Neuronal stem cell (in vitro differentiated cells): ENCODE measurements at regions not wholly inside any gene's neighbourhood (a gene's known extent, or its start where the extent isn't known, plus 50 kb on each side); places are given as distances from the start of the nearest gene placed in this dataset.

Source experiments
- DNase-seq: peaks from one replicate; pipeline ENCODE4 v3.0.0-alpha.2; 2013; ENCODE audit warnings: low spot score
- H2AFZ ChIP-seq: one replicate; pipeline ENCODE4 v1.6.1; 2013; ENCODE audit warnings: mild to moderate bottlenecking, low read length, inconsistent platforms
- H2AK5ac ChIP-seq: 2 replicates; pipeline ENCODE4 v1.6.1; 2013; ENCODE audit warnings: low read depth, mild to moderate bottlenecking, inconsistent platforms, low read length, moderate library complexity, mixed read lengths
- H2BK120ac ChIP-seq: 2 replicates; pipeline ENCODE4 v1.6.1; 2013; ENCODE audit warnings: low read depth, mild to moderate bottlenecking, inconsistent platforms, low read length, moderate library complexity, mixed read lengths
- H2BK12ac ChIP-seq: one replicate; pipeline ENCODE4 v1.6.1; 2013; ENCODE audit warnings: low read length, inconsistent platforms
- H2BK15ac ChIP-seq: 2 replicates; pipeline ENCODE4 v1.6.1; 2013; ENCODE audit warnings: mild to moderate bottlenecking, low read length, inconsistent platforms, mixed read lengths
- H2BK5ac ChIP-seq: one replicate; pipeline ENCODE4 v1.6.1; 2013; ENCODE audit warnings: inconsistent platforms, mild to moderate bottlenecking, low read length, moderate library complexity
- H3K14ac ChIP-seq: one replicate; pipeline ENCODE4 v1.6.1; 2013; ENCODE audit warnings: low read length, inconsistent platforms
- H3K18ac ChIP-seq: 2 replicates; pipeline ENCODE4 v1.6.1; 2013; ENCODE audit warnings: low read length, inconsistent platforms
- H3K23ac ChIP-seq: 2 replicates; pipeline ENCODE4 v1.6.1; 2013; ENCODE audit warnings: low read depth, mild to moderate bottlenecking, mixed read lengths, low read length, inconsistent platforms; ENCODE audit not compliant: poor library complexity
- H3K27ac ChIP-seq: replicated peaks from 3 replicates; pipeline ENCODE4 v1.5.1; 2013; ENCODE audit warnings: low read length, inconsistent platforms
- H3K27me3 ChIP-seq, 3 experiments: 2 replicates each; pipeline ENCODE4 v1.6.1; 2013; ENCODE audit warnings: low read length in 3 of 3, mild to moderate bottlenecking in 2 of 3, inconsistent platforms in 1 of 3, low read depth in 1 of 3, mixed read lengths in 1 of 3, moderate library complexity in 1 of 3; ENCODE audit not compliant: control insufficient read depth in 3 of 3, insufficient read depth in 3 of 3
- H3K36me3 ChIP-seq, 2 donors: replicated peaks in 1 of 2; 2 replicates each; pipeline ENCODE4 v1.6.1; 2013; ENCODE audit warnings: low read length in 2 of 2; ENCODE audit not compliant: control insufficient read depth in 2 of 2, insufficient read depth in 2 of 2
- H3K4ac ChIP-seq: 2 replicates; pipeline ENCODE4 v1.6.1; 2013; ENCODE audit warnings: inconsistent platforms, mild to moderate bottlenecking, low read length, moderate library complexity
- H3K4me1 ChIP-seq, 2 donors: 1 replicate in 1 of 2; 2 replicates in 1 of 2; pipeline ENCODE4 v1.6.1; 2013; ENCODE audit warnings: low read length in 2 of 2, low read depth in 1 of 2; ENCODE audit not compliant: control insufficient read depth in 2 of 2, insufficient read depth in 1 of 2
- H3K4me2 ChIP-seq: one replicate; pipeline ENCODE4 v1.6.1; 2013; ENCODE audit warnings: mild to moderate bottlenecking, low read length, inconsistent platforms; ENCODE audit not compliant: insufficient read depth, poor library complexity, severe bottlenecking
- H3K4me3 ChIP-seq, 2 donors: 2 replicates each; pipeline ENCODE4 v1.5.1; 2013; ENCODE audit warnings: low read length in 2 of 2, mild to moderate bottlenecking in 2 of 2, inconsistent platforms in 1 of 2, moderate library complexity in 1 of 2
- H3K79me1 ChIP-seq: one replicate; pipeline ENCODE4 v1.6.1; 2013; ENCODE audit warnings: low read depth, mild to moderate bottlenecking, inconsistent platforms, low read length, moderate library complexity
- H3K9ac ChIP-seq: one replicate; pipeline ENCODE4 v1.6.1; 2013; ENCODE audit warnings: mild to moderate bottlenecking, low read depth, low read length, inconsistent platforms; ENCODE audit not compliant: poor library complexity
- H3K9me3 ChIP-seq, 2 donors: replicated peaks in 1 of 2; 2 replicates each; pipeline versions ENCODE3 to v1.6.1; 2013; ENCODE audit warnings: low read length in 2 of 2, mild to moderate bottlenecking in 2 of 2, inconsistent platforms in 1 of 2, low read depth in 1 of 2, mixed read lengths in 1 of 2, moderate library complexity in 1 of 2; ENCODE audit not compliant: control insufficient read depth in 2 of 2, insufficient read depth in 1 of 2
- H4K8ac ChIP-seq: one replicate; pipeline ENCODE4 v1.6.1; 2013; ENCODE audit warnings: low read depth, mild to moderate bottlenecking, inconsistent platforms, low read length, moderate library complexity
- H4K91ac ChIP-seq: one replicate; pipeline ENCODE4 v1.6.1; 2013; ENCODE audit warnings: low read length, low read depth, mild to moderate bottlenecking, inconsistent platforms; ENCODE audit not compliant: poor library complexity
- WGBS, 2 donors: extraction: QIAGEN DNeasy Blood & Tissue Kit; methylation state at CpG; one replicate each; pipeline ENCODE4 v1.1.7; 2013; ENCODE audit warnings: missing lambda C conversion rate in 2 of 2, mixed read lengths in 1 of 2; ENCODE audit not compliant: insufficient read length in 2 of 2, insufficient replicate concordance in 1 of 2; ENCODE audit errors: extremely low coverage in 2 of 2; 5-methylcytosine and 5-hydroxymethylcytosine counted together

- H3K9ac ChIP-seq = no peak overlapping the region
- H3K79me1 ChIP-seq = no peaks in the 10 kb centered on the region
- no peak overlapping the region for H4K91ac ChIP-seq
- H2AFZ ChIP-seq = no peak overlapping the region
- H3K4me3 ChIP-seq = no peak overlapping the region
- no peak overlapping the region for H3K18ac ChIP-seq
- H2BK15ac ChIP-seq = no peak overlapping the region
- H3K36me3 ChIP-seq = no peaks in the 10 kb centered on the region
- H2BK120ac ChIP-seq = no peak overlapping the region
- no peak overlapping the region for H2BK12ac ChIP-seq
- H3K23ac ChIP-seq = no peak overlapping the region
- H4K8ac ChIP-seq = no peak overlapping the region
- H3K4ac ChIP-seq = no peak overlapping the region
- H3K27ac ChIP-seq = no peak overlapping the region
- H3K14ac ChIP-seq = no peak overlapping the region
- no peak overlapping the region for H3K4me2 ChIP-seq
- peaks cover 0 to under 1% of the 10 kb centered on the region in 2 donors for H3K4me1 ChIP-seq
- DNase-seq = no peak
- H3K9me3 ChIP-seq = no peaks in the 10 kb centered on the region
- H3K27me3 ChIP-seq = no peaks in the 10 kb centered on the region
- H2AK5ac ChIP-seq = no peak overlapping the region
- no peak overlapping the region for H2BK5ac ChIP-seq
Observed at GRCh38 chr3:73783811-73784210, 159.1 kb upstream of the PDZRN3 start.

- no peak overlapping the region for H3K14ac ChIP-seq
- H3K4ac ChIP-seq = no peak overlapping the region
- H3K9ac ChIP-seq = no peak overlapping the region
- no peak overlapping the region for H2BK120ac ChIP-seq
- H2AK5ac ChIP-seq = no peak overlapping the region
- no CpG with 5 or more reads among the region's 6 CpGs for WGBS, 2 donors
- no peaks in the 10 kb centered on the region for H3K79me1 ChIP-seq
- no peaks in the 10 kb centered on the region for H3K36me3 ChIP-seq
- H2BK15ac ChIP-seq = no peak overlapping the region
- no peak for DNase-seq
- no peak overlapping the region for H4K91ac ChIP-seq
- no peak overlapping the region for H4K8ac ChIP-seq
- no peaks in the 10 kb centered on the region for H3K4me1 ChIP-seq
- no peak overlapping the region for H3K18ac ChIP-seq
- H2BK5ac ChIP-seq = no peak overlapping the region
- H3K9me3 ChIP-seq = no peaks in the 10 kb centered on the region
- no peak overlapping the region for H2BK12ac ChIP-seq
- no peak overlapping the region for H3K23ac ChIP-seq
- no peak overlapping the region for H3K27ac ChIP-seq
- no peak overlapping the region for H3K4me2 ChIP-seq
- no peak overlapping the region for H2AFZ ChIP-seq
- H3K4me3 ChIP-seq = no peak overlapping the region
- no peaks in the 10 kb centered on the region for H3K27me3 ChIP-seq
Observed at GRCh38 chr3:73781541-73781940, 156.8 kb upstream of the PDZRN3 start.

DNA sequence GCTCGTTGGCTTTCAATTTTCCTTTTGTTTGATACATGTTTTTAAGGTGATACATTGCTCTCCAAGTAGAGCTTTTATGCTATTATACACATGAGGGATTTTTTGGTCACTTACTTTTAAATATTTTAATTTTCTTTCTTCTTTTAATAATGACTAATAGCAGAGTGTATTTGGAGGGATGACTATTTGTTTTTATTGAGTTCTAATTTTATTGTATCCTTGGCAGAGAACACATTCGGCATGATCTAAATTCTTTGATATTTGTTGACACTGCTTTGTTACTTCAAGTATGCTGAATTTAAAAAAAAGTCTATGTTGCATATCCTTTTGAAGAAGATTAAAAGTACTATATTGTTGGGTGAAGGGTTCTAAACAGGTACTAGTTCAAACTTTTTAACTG lies 149.9 kb upstream of the PDZRN3 start:
- WGBS, 2 donors = no CpG with 5 or more reads among the region's 2 CpGs
- H3K18ac ChIP-seq = no peak overlapping the region

DNA sequence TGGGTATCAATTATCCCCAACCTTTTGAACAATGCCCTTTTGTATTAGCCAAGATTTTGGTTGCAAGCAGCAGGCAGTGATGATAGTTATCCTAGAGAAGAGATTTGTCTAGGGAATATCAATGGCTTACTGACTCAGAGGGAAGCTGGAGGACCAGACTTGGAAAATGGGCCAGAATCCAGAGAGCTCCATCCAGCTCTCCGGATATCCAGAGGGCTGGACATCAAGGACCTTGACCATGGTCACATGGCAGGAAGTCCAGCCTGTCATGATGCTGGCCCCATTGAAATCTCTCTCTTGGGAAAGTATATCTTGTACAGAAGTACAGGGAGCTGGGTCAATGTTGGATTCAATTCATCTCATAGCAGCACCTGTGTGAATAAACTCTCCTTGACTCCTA lies 148.5 kb upstream of the PDZRN3 start:
- H4K91ac ChIP-seq = no peak overlapping the region
- H3K18ac ChIP-seq = no peak overlapping the region
- no peak overlapping the region for H2AK5ac ChIP-seq
- H3K14ac ChIP-seq = no peak overlapping the region
- H2BK15ac ChIP-seq = no peak overlapping the region
- H2BK120ac ChIP-seq = no peak overlapping the region
- no peak overlapping the region for H2AFZ ChIP-seq
- no peak overlapping the region for H4K8ac ChIP-seq
- H3K79me1 ChIP-seq = no peaks in the 10 kb centered on the region
- H3K4me2 ChIP-seq = no peak overlapping the region
- no peak for DNase-seq
- H3K27me3 ChIP-seq = no peaks in the 10 kb centered on the region
- no peaks in the 10 kb centered on the region for H3K4me1 ChIP-seq
- H3K36me3 ChIP-seq = no peaks in the 10 kb centered on the region
- no peak overlapping the region for H3K23ac ChIP-seq
- no peak overlapping the region for H2BK12ac ChIP-seq
- H3K27ac ChIP-seq = no peak overlapping the region
- H2BK5ac ChIP-seq = no peak overlapping the region
- H3K9ac ChIP-seq = no peak overlapping the region
- peaks cover 1 to 6% of the 10 kb centered on the region in 2 donors for H3K9me3 ChIP-seq
- H3K4ac ChIP-seq = no peak overlapping the region
- H3K4me3 ChIP-seq = no peak overlapping the region
- no CpG with 5 or more reads among the region's 1 CpG for WGBS, 2 donors

More for the DNA sequence above, 149.9 kb upstream of the PDZRN3 start:
- Histone ChIP-seq H3K4me3 (no peak overlapping the region), H3K14ac (no peak overlapping the region), H3K4me1 (no peaks in the 10 kb centered on the region), H3K4me2 (no peak overlapping the region), H2BK5ac (no peak overlapping the region), H2BK12ac (no peak overlapping the region), H2BK15ac (no peak overlapping the region), H3K9ac (no peak overlapping the region), H2BK120ac (no peak overlapping the region), H3K36me3 (no peaks in the 10 kb centered on the region), H3K23ac (no peak overlapping the region), H3K4ac (no peak overlapping the region), H4K91ac (no peak overlapping the region), H3K79me1 (no peaks in the 10 kb centered on the region), H3K27me3 (no peaks in the 10 kb centered on the region), H3K9me3 (peaks cover 1 to 6% of the 10 kb centered on the region in 2 donors), H4K8ac (no peak overlapping the region), H2AFZ (no peak overlapping the region), H2AK5ac (no peak overlapping the region), H3K27ac (no peak overlapping the region)
- DNase-seq = no peak
